Loucy (cell line): ENCODE measurements at regions not wholly inside any gene's neighbourhood (a gene's known extent, or its start where the extent isn't known, plus 50 kb on each side); places are given as distances from the start of the nearest gene placed in this dataset.
"Not testable (repeated sequence)": the region's sequence is repeated elsewhere in the genome, so short reads cannot be mapped to it uniquely, and the experiment has no call there.

Source experiments
- H2AFZ ChIP-seq: fragments of 200-600 bp; sonication (generic); 2 replicates; pipeline ENCODE4 v1.6.0; 2016; ENCODE audit warnings: antibody characterized with exemption, mild to moderate bottlenecking, low read length, moderate library complexity
- H3F3A ChIP-seq: fragments of 200-600 bp; 2 replicates; pipeline ENCODE4 v1.6.0; 2016; ENCODE audit warnings: antibody characterized with exemption, low read depth, mild to moderate bottlenecking
- H3K27me3 ChIP-seq: fragments of 200-600 bp; sonication (generic); 2 replicates; pipeline ENCODE4 v1.6.1; 2014; ENCODE audit warnings: low read length, mild to moderate bottlenecking; ENCODE audit not compliant: insufficient read depth, poor library complexity, severe bottlenecking
- H3K36me3 ChIP-seq: fragments of 200-600 bp; sonication (generic); 2 replicates; pipeline ENCODE4 v1.6.1; 2016; ENCODE audit warnings: low read length; ENCODE audit not compliant: insufficient read depth
- H3K4me1 ChIP-seq: fragments of 200-600 bp; sonication (generic); 2 replicates; pipeline ENCODE4 v1.5.1; 2014; ENCODE audit warnings: low read length, mild to moderate bottlenecking; ENCODE audit not compliant: insufficient read depth, poor library complexity, severe bottlenecking
- H3K4me2 ChIP-seq: fragments of 200-600 bp; sonication (generic); 2 replicates; pipeline ENCODE4 v1.6.0; 2014; ENCODE audit warnings: antibody characterized with exemption, low read length, low read depth, mild to moderate bottlenecking; ENCODE audit not compliant: poor library complexity, severe bottlenecking
- H3K4me3 ChIP-seq: fragments of 200-600 bp; sonication (generic); 2 replicates; pipeline ENCODE4 v1.5.1; 2014; ENCODE audit warnings: low read length, mild to moderate bottlenecking, mixed read lengths; ENCODE audit not compliant: poor library complexity, severe bottlenecking
- H3K79me2 ChIP-seq: fragments of 200-600 bp; sonication (generic); 2 replicates; pipeline ENCODE4 v1.6.1; 2014; ENCODE audit warnings: low read length; ENCODE audit not compliant: insufficient read depth
- H3K9ac ChIP-seq: fragments of 200-600 bp; sonication (generic); 2 replicates; pipeline ENCODE4 v1.6.0; 2014; ENCODE audit warnings: mild to moderate bottlenecking, low read depth, low read length, moderate library complexity; ENCODE audit not compliant: poor library complexity, severe bottlenecking
- H3K9me2 ChIP-seq: fragments of 200-600 bp; sonication (generic); replicated peaks from 2 replicates; pipeline ENCODE4 v1.6.1; 2016; ENCODE audit warnings: low read depth, low read length, mixed read lengths
- H3K9me3 ChIP-seq: fragments of 200-600 bp; sonication (generic); 2 replicates; pipeline ENCODE4 v1.6.1; 2014; ENCODE audit warnings: mild to moderate bottlenecking, antibody characterized with exemption, low read length, low read depth; ENCODE audit not compliant: insufficient read depth
- H4K20me1 ChIP-seq: fragments of 200-600 bp; sonication (generic); 2 replicates; pipeline ENCODE4 v1.6.0; 2014; ENCODE audit warnings: antibody characterized with exemption, low read length, mild to moderate bottlenecking; ENCODE audit not compliant: insufficient read depth, poor library complexity, severe bottlenecking
- EZH2phosphoT487 ChIP-seq: fragments of 200-600 bp; IDR thresholded peaks from 2 replicates; pipeline ENCODE4 v1.6.1; 2018; ENCODE audit warnings: antibody characterized with exemption, mild to moderate bottlenecking, moderate library complexity, borderline replicate concordance
- TF ChIP-seq, protein P1 (sequence below): fragments of 200-600 bp; sonication (generic); conservative IDR thresholded peaks from 2 replicates; pipeline ENCODE4 v1.5.1; 2014; ENCODE audit warnings: mild to moderate bottlenecking, antibody characterized with exemption, low read length

DNA sequence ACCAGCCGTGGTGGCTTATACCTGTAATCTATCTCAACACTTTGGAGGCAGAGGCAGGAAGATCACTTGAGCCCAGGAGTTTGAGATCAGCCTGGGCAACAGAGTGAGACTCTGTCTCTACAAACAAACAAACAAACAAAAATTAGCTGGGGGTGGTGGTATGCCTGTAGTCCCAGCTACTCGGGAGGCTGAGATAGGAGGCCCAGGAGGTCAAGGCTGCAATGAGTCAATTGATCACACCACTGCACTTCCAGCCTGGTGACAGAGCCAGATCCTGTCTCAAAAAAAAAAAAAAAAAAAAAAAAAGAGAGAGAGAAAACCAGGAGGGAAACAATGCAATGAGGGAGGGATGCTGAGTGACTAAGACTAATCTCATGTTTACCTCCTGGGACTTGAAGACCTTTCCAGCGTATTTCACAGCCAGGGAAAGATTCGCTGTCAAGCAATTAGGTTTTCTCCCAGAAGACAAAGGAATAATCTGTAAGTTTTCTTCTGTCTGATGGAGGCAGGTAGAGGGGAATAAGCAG is 51.1 kb upstream of the MIER3 start:
- TF ChIP-seq, protein P1, sequence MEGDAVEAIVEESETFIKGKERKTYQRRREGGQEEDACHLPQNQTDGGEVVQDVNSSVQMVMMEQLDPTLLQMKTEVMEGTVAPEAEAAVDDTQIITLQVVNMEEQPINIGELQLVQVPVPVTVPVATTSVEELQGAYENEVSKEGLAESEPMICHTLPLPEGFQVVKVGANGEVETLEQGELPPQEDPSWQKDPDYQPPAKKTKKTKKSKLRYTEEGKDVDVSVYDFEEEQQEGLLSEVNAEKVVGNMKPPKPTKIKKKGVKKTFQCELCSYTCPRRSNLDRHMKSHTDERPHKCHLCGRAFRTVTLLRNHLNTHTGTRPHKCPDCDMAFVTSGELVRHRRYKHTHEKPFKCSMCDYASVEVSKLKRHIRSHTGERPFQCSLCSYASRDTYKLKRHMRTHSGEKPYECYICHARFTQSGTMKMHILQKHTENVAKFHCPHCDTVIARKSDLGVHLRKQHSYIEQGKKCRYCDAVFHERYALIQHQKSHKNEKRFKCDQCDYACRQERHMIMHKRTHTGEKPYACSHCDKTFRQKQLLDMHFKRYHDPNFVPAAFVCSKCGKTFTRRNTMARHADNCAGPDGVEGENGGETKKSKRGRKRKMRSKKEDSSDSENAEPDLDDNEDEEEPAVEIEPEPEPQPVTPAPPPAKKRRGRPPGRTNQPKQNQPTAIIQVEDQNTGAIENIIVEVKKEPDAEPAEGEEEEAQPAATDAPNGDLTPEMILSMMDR = no peak
- TF ChIP-seq EZH2phosphoT487 = no peak
- no peaks in the 10 kb centered on the region for H3K4me1 ChIP-seq
- H3K4me3 ChIP-seq = no peak overlapping the region
- H3K79me2 ChIP-seq = no peaks in the 10 kb centered on the region
- H3K27me3 ChIP-seq = peaks cover 5% of the 10 kb centered on the region
- H4K20me1 ChIP-seq = no peaks in the 10 kb centered on the region
- H3K9ac ChIP-seq = no peak overlapping the region
- no peaks in the 10 kb centered on the region for H3K9me2 ChIP-seq
- H2AFZ ChIP-seq = no peak overlapping the region
- H3F3A ChIP-seq = no peaks in the 10 kb centered on the region
- H3K9me3 ChIP-seq = no peaks in the 10 kb centered on the region
- H3K36me3 ChIP-seq = no peaks in the 10 kb centered on the region
- no peak overlapping the region for H3K4me2 ChIP-seq

DNA sequence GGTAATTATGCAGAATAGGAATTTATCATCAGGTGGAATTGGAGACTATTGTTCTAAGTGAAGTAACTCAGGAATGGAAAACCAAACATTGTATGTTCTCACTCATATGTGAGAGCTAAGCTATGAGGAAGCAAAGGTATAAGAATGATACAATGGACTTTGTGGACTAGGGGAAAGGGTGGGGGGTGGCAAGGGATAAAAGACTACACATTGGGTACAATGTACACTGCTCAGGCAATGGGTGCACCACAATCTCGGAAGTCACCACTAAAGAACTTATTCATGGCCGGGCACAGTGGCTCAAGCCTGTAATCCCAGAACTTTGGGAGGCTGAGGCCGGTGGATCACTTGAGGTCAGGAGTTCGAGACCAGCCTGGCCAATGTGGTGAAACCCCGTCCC is 51.6 kb upstream of the MIER3 start:
- H3K9ac ChIP-seq, H3K4me1 ChIP-seq, H3F3A ChIP-seq, H3K4me2 ChIP-seq, H3K79me2 ChIP-seq, H4K20me1 ChIP-seq, H3K4me3 ChIP-seq, H3K9me2 ChIP-seq, H3K36me3 ChIP-seq, H2AFZ ChIP-seq, H3K9me3 ChIP-seq, H3K27me3 ChIP-seq: not testable (repeated sequence)

DNA sequence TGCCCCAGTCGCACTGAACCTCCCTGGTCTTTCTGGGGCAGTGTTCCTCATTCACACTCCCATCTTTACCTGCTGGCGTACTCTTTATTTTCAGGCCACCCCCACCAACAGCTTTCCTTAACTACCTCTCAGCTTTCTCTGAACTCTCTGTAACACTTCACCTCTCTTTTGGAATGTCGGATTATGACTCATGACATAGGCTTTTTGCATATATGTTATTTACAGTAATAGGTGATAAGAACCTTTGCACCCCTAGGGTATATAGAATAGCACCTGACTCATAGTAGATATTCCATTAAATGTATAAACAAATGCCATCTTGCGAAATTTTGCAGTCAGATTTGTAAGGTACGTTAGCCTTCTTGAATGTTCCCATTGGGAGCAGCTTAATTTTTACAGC is 52.9 kb upstream of the MIER3 start:
- no peaks in the 10 kb centered on the region for H3K4me1 ChIP-seq
- H3K36me3 ChIP-seq = no peaks in the 10 kb centered on the region
- no peak overlapping the region for H3K4me3 ChIP-seq
- H3K9ac ChIP-seq = no peak overlapping the region
- no peaks in the 10 kb centered on the region for H3K9me2 ChIP-seq
- no peak for TF ChIP-seq EZH2phosphoT487
- TF ChIP-seq, protein P1 = no peak
- no peak overlapping the region for H2AFZ ChIP-seq
- H3F3A ChIP-seq = no peaks in the 10 kb centered on the region
- no peaks in the 10 kb centered on the region for H3K9me3 ChIP-seq
- no peaks in the 10 kb centered on the region for H4K20me1 ChIP-seq
- H3K79me2 ChIP-seq = no peaks in the 10 kb centered on the region
- H3K4me2 ChIP-seq = no peak overlapping the region
- H3K27me3 ChIP-seq = peaks cover 5% of the 10 kb centered on the region

DNA sequence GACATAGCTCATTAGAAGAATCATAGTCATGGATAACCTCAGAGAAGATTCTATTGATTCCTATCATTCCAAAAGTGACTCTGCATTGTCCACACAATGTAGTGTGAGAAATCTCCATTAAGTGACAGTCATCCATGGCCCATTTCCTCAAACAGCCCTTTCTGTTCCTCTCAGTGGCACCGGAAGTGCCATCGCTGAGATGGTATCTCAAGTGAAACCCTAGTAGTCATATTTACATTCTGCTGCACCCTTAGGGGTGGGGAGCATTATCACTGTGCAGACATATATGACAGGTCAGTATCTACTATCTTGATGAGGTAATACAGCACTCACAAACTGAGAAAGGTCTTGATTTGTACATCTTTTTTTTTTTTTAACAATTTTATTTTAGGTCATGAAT is 55.4 kb upstream of the MIER3 start:
- H2AFZ ChIP-seq = no peak overlapping the region
- no peaks in the 10 kb centered on the region for H3F3A ChIP-seq
- H3K4me3 ChIP-seq = no peak overlapping the region
- no peak overlapping the region for H3K4me2 ChIP-seq
- no peaks in the 10 kb centered on the region for H3K9me2 ChIP-seq
- H3K9me3 ChIP-seq = no peaks in the 10 kb centered on the region
- TF ChIP-seq, protein P1 = no peak
- no peaks in the 10 kb centered on the region for H3K27me3 ChIP-seq
- no peak overlapping the region for H3K9ac ChIP-seq
- H3K79me2 ChIP-seq = no peaks in the 10 kb centered on the region
- H3K36me3 ChIP-seq = no peaks in the 10 kb centered on the region
- no peaks in the 10 kb centered on the region for H4K20me1 ChIP-seq
- no peaks in the 10 kb centered on the region for H3K4me1 ChIP-seq
